ENCODE measurements at regions not wholly inside any gene's neighbourhood (a gene's known extent, or its start where the extent isn't known, plus 50 kb on each side); places are given as distances from the start of the nearest gene placed in this dataset.

DNA sequence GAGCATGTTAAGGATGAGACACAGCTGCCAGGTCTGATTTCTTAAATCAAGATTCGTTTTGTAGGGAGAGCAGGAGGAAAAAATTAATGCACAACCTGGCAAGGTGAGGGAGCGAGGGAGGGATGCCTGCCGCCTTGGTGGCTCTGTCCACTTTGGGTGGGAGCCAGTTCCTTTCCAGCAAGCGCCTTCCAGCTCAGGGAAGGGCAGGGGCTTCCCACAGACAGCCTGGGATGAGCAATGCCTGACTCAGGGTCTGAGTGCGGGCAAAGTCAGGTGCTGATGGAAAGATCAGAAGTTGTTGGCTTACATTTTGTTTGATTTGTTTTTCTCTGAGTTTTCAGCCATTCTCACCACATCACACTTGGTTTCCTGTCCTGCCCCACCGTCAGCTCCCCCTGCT, 220.7 kb downstream of the ENGASE start:
- TF ChIP-seq, protein P1, sequence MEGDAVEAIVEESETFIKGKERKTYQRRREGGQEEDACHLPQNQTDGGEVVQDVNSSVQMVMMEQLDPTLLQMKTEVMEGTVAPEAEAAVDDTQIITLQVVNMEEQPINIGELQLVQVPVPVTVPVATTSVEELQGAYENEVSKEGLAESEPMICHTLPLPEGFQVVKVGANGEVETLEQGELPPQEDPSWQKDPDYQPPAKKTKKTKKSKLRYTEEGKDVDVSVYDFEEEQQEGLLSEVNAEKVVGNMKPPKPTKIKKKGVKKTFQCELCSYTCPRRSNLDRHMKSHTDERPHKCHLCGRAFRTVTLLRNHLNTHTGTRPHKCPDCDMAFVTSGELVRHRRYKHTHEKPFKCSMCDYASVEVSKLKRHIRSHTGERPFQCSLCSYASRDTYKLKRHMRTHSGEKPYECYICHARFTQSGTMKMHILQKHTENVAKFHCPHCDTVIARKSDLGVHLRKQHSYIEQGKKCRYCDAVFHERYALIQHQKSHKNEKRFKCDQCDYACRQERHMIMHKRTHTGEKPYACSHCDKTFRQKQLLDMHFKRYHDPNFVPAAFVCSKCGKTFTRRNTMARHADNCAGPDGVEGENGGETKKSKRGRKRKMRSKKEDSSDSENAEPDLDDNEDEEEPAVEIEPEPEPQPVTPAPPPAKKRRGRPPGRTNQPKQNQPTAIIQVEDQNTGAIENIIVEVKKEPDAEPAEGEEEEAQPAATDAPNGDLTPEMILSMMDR (IDR thresholded peaks at IDR 0.05; ENCODE audit: insufficient read depth, low read length, poor library complexity, severe bottlenecking), result no peak
- no peak for TF ChIP-seq EZH2phosphoT487 (conservative IDR thresholded peaks at IDR 0.05; ENCODE audit: low read length)

Measured in SU-DHL-6 (cell line).